K562 (cell line): ENCODE measurements at regions not wholly inside any gene's neighbourhood (a gene's known extent, or its start where the extent isn't known, plus 50 kb on each side); places are given as distances from the start of the nearest gene placed in this dataset.

Experiments
- CHD2 ChIP-seq: IDR thresholded peaks from 2 replicates; pipeline ENCODE4 v1.6.1; 2011; ENCODE audit warnings: low read depth, low read length
- IRF2 ChIP-seq: sonication (generic); formaldehyde crosslinking; IDR thresholded peaks from 2 replicates; pipeline ENCODE4 v1.8.1; 2022; ENCODE audit warnings: mild to moderate bottlenecking, missing genetic modification reagents
- NFYB ChIP-seq: IDR thresholded peaks from 2 replicates; pipeline ENCODE4 v1.6.1; 2011; ENCODE audit warnings: mild to moderate bottlenecking, moderate library complexity; ENCODE audit not compliant: insufficient read length; ENCODE audit errors: extremely low read depth
- NR2F6 ChIP-seq: fragments of 450-650 bp; formaldehyde crosslinking; IDR thresholded peaks from 2 replicates; pipeline ENCODE4 v1.4.0; 2020; ENCODE audit warnings: mild to moderate bottlenecking
- TF ChIP-seq, protein P1 (sequence below), 3 experiments: IDR thresholded peaks in 2 of 3; conservative IDR thresholded peaks in 1 of 3; 2 replicates each; pipeline ENCODE4 v1.5.1; 2011 to 2012; ENCODE audit warnings: low read length in 3 of 3, mild to moderate bottlenecking in 3 of 3, control low read depth in 2 of 3, improper control_type of control experiment in 1 of 3, inconsistent platforms in 1 of 3, low read depth in 1 of 3, mixed read lengths in 1 of 3, moderate library complexity in 1 of 3; ENCODE audit not compliant: insufficient read depth in 2 of 3
- TF ChIP-seq, protein P2 (sequence below): fragments of 450-650 bp; IDR thresholded peaks from 2 replicates; pipeline ENCODE4 v1.6.1; 2018; ENCODE audit warnings: mild to moderate bottlenecking, low read depth; ENCODE audit not compliant: partially characterized antibody

GRCh38 chr1:219991919-219992318 is 54.4 kb downstream of the EPRS1 start:
- TF ChIP-seq CHD2 (no peak), NFYB (no peak), IRF2 (CRISPR knock-in tag) (no peak), NR2F6 (CRISPR knock-in tag) (no peak)
- TF ChIP-seq, protein P1, sequence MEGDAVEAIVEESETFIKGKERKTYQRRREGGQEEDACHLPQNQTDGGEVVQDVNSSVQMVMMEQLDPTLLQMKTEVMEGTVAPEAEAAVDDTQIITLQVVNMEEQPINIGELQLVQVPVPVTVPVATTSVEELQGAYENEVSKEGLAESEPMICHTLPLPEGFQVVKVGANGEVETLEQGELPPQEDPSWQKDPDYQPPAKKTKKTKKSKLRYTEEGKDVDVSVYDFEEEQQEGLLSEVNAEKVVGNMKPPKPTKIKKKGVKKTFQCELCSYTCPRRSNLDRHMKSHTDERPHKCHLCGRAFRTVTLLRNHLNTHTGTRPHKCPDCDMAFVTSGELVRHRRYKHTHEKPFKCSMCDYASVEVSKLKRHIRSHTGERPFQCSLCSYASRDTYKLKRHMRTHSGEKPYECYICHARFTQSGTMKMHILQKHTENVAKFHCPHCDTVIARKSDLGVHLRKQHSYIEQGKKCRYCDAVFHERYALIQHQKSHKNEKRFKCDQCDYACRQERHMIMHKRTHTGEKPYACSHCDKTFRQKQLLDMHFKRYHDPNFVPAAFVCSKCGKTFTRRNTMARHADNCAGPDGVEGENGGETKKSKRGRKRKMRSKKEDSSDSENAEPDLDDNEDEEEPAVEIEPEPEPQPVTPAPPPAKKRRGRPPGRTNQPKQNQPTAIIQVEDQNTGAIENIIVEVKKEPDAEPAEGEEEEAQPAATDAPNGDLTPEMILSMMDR (IDR thresholded peaks at IDR 0.05 in 2 of 3, conservative IDR thresholded peaks at IDR 0.05 in 1 of 3; ENCODE audit: insufficient read depth in 2 of 3, low read depth in 1 of 3, low read length in 3 of 3), result no peak
- TF ChIP-seq, protein P2, sequence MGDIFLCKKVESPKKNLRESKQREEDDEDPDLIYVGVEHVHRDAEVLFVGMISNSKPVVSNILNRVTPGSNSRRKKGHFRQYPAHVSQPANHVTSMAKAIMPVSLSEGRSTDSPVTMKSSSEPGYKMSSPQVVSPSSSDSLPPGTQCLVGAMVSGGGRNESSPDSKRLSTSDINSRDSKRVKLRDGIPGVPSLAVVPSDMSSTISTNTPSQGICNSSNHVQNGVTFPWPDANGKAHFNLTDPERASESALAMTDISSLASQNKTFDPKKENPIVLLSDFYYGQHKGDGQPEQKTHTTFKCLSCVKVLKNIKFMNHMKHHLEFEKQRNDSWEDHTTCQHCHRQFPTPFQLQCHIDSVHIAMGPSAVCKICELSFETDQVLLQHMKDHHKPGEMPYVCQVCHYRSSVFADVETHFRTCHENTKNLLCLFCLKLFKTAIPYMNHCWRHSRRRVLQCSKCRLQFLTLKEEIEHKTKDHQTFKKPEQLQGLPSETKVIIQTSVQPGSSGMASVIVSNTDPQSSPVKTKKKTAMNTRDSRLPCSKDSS, result no peak
